ENCODE measurements at regions not wholly inside any gene's neighbourhood (a gene's known extent, or its start where the extent isn't known, plus 50 kb on each side); places are given as distances from the start of the nearest gene placed in this dataset.

GRCh38 chr6:34610819-34611477 is 54.8 kb upstream of the SPDEF start:
- TF ChIP-seq ZFX (IDR thresholded peaks at IDR 0.05) (no peak), CTCF (conservative IDR thresholded peaks at IDR 0.05) (no peak)
- H3K27ac ChIP-seq, result no peak overlapping the region

- peak overlapping the region; percentile 65 for H3K27ac ChIP-seq
- TF ChIP-seq CTCF (conservative IDR thresholded peaks at IDR 0.05) (no peak), ZFX (IDR thresholded peaks at IDR 0.05) (no peak)
These were observed 52.4 kb upstream of the SPDEF start for GRCh38 chr6:34608321-34609091.

GRCh38 chr6:34606477-34607265 is 50.5 kb upstream of the SPDEF start:
- no peak for TF ChIP-seq CTCF (conservative IDR thresholded peaks at IDR 0.05)
- TF ChIP-seq ZFX (IDR thresholded peaks at IDR 0.05), result no peak
- no peak overlapping the region for H3K27ac ChIP-seq
